Fibroblast of peridontal ligament (primary cell): ENCODE measurements at regions not wholly inside any gene's neighbourhood (a gene's known extent, or its start where the extent isn't known, plus 50 kb on each side); places are given as distances from the start of the nearest gene placed in this dataset.

ENCODE experiments used
- DNase-seq: peaks from one replicate; pipeline ENCODE4 v3.0.0-alpha.2; 2010; ENCODE audit errors: extremely low read depth

DNA sequence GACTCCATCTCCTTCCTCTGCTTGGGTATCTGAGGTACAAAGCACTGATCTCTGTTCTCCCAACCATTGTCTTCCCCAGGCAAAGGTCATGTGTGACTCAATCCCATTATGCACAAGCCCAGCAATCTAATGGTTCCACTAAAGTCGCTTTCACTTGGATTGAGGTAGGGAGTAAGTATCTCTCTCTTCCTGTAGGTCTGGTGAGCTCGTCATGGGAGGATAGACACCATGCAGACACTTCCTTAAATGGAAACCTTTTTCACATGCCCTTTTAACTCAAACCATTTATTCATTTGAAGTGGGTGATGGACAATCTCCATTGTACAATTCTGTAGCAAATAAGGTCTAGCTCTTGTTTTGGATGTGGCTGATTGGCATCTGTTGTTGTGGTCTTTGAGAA, 245.2 kb upstream of the CLNK start:
- DNase-seq, result no peak

DNA sequence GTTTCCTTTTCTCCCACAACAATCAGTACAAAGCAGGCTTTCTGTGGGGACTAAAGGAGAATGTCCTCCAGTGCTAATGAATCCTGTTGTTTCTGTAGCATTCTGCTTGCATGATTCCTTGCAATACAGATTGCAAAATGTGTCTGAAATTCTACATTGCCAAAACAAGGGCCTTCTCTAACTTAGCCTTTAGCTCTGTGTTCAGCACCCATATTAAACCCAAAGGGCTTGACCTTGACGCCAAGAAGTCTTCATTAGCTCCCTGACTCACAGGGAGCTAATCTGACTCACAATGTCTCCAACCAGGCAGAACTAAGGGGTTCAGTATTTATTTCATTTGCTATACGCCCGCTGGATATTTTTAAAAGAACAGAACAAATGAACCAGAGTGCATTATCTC, 241.4 kb upstream of the CLNK start:
- peak; percentile 0 for DNase-seq

DNA sequence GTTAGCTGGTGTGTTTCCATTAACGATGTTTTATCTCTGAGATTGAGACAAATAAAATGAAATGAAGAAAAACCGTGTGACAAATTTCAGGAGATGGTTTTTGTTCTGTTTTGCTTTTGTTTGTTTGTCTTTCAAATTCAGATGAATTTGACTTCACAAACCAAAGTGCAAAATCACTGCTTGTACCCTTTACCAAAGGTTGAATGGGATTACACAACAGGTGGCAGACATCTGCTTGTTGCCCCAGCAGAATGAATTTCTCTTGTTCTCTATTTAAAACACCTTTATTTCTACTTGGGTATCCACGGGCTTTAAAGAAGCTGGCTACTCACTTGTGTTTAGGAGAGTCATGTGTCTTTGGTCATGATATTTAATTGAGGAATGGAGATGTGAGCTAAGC, 239.7 kb upstream of the CLNK start:
- DNase-seq, result no peak

DNA sequence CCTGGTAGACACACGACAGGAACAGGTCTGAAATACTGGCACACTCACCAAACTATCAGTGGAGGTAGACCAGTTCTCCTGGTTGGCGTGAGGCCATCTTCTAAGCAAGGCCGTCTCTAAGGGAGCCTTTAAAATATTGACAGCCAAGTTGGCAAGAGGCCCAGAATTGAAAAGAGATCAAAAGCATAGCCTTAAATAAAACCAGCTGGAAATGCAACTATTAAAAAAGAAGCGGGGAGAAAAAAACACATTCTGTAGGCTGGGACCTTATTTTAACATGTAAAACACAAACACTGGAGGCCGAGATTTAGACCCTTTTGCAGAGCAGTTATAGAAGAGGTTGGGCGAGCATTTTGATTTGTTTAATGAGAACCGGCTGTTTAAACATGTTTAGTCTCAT, 233.0 kb upstream of the CLNK start:
- DNase-seq, result no peak

DNA sequence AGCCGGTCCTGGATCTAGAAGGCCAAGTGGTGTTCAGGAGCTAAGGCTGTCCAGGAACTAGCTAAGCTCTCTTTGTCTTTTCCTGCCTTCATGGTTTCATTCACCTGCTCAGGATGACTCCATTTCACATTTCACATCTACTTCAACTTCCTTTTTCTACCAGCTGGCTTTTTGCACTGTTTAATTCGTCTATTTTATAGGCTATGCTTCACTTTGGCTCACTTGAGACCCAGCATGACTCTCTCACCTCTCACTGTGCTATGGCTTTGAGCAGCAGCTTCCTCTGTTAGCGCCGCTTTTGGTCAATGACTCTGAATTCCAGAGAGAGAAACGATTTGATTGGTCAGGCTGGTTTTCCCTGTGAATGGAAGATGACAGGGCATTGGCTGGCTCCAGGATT, 213.5 kb upstream of the CLNK start:
- no peak for DNase-seq

DNA sequence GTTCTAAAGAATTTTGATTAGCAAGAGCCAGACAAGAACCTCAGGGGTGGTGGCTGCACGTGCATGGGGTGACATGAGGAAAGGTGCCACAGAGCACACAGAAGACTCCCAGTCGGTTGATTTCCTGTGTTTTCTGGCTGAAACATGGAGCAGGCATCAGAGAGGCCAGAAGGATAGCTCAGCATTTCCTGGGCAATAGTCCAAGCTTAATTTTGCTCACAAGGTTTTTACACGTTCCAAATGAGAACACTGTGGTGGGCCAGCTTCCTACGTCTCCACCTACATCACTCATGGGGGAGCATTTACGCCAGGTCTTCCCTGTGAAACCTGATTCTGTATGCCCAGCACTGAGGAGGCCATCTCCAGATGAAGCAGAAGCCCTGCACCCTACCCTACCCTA, 212.5 kb upstream of the CLNK start:
- no peak for DNase-seq

DNA sequence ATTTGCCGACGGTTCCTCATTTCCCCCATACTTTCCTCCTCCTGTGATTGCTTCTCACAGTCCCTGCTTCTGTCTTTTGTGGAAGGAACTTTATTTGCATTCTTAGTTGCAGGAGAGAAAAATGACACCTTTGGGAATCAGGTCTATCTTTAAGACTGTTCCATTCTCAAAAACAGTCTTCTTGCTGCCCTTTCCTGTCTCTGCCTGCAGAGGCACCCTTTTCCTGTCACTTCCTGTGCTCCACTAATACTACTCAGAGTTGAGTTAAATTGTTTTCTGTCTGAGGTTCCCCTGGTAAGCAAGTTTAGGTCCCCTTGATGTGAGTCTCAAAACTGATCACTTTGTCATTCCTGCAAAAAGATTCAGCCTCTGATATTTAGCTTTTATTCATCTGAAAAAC, 208.8 kb upstream of the CLNK start:
- DNase-seq, result no peak

DNA sequence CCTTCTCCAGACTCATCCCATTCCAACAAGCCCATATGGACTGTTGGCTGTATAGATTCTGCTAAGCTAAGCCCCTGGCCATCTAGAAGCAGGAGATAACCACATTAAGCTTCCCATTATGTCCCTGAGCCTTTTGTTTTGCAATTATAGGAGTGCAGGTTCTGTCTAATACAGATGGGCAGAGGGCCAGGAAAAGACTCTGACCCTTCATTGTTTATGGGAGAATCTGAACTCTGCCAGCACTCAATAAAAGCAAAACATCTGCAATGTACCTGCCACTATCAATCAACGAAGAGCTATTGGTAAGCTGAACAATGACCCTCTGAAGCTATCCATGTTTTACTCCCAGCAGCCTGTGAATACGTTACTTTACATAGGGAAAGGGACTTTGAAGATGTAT, 207.3 kb upstream of the CLNK start:
- no peak for DNase-seq

DNA sequence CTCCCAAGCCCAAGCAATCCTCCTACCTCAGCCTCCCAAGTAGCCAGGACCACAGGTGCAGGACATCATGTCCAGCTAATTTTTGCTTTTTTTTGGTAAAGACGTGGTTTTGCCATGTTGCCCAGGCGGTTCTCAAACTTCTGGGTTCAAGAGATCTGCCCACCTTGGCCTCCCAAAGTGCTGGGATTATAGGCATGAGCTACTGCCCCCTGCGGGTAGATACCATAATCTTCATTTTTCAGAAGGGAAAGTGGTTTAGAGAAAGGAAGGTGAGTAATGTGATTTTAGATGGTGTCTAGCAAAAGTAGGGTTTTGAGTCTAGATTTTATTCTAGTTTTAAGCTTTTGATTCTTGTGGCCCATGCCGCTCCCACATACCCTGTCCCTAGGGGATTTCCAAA, 205.3 kb upstream of the CLNK start:
- no peak for DNase-seq

DNA sequence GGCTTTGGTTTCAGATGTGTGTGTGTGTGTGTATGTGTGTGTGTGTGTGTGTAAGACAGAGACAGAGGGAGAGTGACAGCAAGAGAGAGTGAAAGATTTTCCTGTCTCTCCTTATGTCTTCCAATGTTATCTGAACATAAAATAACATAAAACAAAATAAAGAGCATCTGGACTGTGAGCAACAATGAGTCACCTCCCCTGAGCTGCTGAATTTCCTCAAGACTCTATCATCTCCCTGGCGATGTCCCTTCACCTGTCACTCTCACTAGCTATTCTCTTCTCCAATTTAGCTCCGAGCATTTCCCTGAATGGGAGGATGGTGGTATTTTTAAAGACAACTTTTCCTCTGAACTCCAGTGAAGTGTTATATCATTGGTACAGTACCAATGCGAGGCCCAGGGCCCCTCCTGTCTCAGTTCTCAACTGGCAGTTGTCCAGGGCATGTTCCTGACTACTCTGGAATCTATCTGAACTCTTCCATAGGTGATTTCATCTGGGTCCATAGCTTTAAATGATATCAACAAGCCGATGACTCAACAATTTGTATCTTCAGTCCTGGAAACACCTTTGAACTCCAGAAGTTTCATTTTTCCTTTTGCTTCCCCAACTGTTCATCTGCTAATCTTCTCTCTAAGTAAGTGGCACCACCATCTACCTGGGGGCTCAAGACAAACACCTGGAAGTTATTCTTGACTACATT, 195.0 kb upstream of the CLNK start:
- DNase-seq, result no peak

DNA sequence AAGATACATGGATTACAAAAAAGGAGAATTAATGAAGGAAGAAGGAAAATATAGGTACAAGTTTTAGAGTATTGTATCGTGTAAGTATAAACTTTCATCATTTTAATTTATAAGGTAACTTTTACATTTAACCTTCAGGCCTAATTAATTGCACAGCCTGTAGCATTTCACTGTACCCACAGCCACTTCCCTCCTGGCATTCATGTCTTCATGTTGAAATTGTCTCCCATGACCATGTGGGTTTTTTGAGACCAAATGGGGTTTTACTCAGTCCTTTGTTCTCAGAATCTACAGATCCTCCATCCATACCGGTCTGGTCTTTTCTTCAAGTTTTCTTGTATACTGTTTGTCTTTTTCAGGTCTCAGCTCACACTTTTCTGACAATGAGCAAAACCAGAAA, 194.3 kb upstream of the CLNK start:
- no peak for DNase-seq

DNA sequence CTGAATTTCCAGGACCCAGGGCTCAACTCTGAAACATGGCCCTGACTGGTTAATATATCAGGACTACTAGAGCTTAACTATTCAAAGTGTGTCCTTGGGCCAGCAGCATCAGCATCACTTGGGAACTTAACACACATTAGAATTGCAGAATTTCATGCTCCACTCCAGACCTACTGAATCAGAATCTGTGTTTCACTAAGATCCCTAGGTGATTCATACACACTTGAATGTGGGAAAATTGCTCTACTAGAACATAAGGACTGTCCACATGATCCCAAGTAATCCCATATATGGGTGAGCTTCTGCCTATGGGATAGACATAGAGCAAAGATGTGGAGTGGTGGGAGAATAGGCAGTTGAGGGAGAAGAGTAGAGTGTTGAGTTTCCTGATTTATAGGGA, 192.5 kb upstream of the CLNK start:
- no peak for DNase-seq

DNA sequence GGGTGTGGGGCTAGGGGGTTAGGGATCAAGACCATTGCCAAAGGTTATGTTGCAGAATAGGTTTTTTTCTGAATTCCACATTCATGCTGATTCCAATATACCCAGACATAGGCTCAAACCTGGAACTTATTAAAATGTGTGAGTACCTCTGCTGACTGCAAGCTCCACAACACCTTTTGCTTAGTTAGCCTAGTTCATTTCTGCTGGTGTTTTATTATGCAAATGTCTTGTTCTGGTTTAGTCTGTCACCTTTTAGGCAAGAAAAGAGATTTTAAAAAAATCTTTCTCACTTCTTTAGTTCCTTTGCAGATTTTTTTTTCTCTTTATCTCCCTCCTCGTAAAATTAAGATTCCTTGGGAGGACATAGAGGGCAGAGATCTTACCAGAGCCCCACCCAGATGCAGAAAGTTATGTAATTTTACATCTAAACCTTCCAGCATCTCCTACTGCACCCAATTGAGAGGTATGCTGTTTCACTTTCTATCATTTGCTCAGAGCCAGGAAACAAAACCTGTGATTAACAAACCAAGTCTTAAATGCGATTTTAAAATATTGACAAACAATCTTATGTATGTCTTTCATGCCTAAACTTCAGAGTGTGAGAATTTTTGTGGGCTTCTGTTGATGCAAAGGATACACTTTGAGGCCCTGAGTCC, 190.7 kb upstream of the CLNK start:
- no peak for DNase-seq

DNA sequence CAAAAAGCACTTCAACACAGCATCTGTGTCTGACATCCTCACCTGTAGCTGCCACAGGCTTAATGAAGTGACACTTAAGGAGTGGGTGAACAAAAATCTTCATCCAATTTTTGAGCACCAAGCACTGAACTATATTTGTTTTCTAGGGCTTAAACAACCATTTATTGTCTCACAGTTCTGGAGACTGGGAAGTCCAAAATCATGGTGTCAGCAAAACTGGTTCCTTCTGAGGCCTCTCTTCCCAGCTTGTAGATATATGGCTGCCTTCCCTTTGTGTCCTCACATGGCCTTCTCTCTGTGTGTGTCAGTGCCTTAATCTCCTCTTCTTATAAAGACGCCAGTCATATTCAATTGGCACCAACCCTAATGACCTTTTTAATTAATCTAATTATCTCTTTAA, 189.2 kb upstream of the CLNK start:
- no peak for DNase-seq

DNA sequence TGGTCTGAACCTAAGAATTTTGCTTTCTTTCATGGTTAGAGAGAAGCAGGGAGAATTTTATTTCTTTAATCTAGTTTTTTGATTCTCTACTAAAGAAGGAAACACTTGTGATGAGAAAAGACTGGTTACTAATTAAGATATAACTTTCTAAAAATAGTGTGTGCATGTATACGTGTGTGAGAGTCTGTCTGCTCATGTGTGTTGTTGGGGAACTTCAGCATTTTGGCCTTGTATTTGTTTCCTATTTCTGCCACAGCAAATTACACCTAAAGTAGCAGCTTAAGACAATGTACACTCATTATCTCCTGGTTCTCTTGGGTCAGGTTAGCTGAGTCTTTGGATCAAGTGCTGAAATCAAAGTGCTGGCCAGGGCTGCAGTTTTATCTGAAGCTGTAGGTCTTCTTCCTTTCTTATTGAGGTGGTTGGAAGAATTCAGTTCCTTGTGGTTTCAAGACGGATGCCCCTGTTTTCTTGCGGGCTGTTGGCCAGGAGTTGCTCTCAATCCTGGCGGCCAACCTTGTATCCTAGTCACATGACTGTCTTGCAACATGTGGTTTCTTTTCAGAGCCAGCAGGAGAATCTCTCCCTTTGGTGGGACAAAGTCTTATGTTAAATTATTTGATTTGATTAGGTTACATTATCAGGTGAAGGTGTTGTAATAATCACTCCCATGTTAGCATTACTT, 188.4 kb upstream of the CLNK start:
- no peak for DNase-seq

DNA sequence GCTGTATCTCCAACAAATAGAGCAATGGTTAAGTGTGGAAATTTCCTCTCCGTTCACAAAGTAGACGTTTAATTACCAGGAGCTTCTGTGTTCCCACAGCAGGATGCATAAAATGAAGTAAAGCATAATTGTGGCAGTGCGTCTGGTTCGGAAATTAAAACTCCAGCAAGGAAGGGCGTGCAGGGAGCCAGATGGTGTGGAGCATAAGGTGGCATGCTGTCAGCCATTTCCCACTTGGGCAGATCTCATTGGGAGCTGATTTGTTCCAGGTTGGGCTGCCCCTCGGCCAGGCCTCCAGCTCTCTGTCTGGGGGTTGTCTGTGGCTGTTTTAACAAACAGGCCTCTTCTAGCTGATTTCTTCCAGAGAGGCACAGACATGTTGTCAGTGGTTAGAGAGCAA, 182.1 kb upstream of the CLNK start:
- no peak for DNase-seq

DNA sequence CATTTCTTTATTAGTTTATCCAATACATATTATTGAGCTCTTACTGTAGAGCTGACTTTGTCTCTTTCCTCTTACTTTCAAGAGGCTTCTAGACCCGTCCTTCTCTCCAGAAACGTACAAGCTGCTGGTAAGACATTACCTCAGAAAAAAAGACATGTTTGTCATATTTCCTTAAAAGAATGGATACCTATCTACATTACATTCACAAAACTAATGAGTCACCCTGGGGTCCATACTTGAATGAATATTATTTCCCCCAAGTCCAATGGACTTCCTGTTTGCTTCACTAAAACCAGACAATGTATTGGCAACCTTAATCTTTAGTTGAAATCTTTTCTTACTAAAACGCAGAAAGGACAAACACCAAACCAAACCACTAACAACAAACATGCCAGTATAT, 176.5 kb upstream of the CLNK start:
- DNase-seq, result no peak

DNA sequence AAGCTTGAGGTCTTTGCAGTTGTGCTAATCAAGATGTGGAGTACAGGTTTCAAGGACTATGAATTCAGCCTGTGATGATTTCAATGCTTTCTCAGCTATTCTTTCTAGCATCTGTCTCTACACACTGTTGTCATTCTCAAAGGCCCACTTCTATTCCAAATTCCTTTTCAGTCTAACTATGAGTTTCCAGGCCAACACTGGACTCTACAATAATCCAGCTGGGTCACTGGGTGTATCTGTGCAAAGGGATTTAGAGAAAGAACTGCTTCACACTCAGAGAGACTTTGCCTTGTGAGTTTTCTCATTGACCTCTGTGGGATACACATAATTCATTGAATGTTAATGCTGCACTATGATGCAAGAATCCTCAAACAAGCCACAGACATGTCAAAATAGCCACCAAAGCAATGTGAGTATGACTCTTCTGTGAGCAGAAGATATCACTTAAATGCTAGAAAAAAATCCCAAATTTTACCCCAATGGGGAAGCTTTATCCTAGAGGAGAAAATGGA, 171.8 kb upstream of the CLNK start:
- DNase-seq, result no peak

DNA sequence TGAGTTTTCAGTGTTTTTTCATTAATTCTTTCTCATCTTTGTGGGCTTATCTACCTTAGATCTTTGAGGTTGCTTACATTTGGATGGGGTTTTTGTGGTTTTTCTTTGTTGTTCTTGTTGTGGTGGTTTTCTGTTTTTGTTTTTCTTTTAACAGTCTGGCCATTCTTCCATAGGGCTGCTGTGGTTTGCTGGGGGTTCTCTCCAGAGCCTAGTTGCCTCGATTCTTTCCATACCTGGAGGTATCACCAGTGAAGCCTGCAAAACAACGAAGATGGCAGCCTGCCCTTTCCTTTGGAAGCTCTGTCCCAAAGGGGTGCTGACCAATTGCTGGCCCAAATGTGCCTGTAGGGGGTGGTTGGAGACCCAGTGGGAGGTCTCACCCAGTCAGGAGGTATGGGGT, 168.6 kb upstream of the CLNK start:
- DNase-seq, result no peak

DNA sequence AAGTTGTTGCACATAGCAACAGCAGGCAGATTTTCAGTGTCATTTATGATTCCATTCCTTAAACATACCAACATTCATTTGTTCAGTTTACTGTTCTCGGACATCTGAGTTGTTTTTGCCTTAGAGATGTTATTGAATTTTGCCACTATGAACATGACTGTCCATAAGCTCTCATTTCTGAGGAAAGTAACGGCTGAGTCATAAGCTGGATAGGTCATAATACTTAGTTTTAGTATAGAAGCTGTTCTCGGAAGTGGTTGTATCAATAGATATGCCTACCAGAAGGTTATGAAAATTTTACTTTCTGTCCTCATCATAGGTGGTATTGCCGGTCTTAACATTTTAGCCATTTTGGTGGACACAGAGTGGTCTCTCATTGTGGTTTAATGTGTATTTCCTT, 157.1 kb upstream of the CLNK start:
- DNase-seq, result no peak

DNA sequence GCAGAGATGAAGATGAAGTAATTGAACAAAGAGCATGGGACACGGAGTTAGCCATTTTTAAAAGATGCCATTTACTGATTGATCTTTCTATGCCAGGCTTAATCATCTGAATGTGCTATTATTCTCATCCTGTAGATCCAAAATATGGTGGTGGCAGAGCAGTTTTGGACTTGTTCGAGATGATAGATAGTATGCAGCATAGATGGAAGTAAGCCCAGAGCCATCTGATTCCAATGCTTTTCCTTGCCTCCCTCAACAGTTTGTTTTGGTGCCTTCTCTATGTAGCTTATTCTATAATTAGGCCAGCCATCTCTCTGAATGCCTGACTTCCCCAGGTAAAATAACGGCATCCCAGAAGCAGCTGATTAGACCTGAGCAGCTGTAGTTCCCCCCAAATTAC, 152.6 kb upstream of the CLNK start:
- DNase-seq, result no peak

DNA sequence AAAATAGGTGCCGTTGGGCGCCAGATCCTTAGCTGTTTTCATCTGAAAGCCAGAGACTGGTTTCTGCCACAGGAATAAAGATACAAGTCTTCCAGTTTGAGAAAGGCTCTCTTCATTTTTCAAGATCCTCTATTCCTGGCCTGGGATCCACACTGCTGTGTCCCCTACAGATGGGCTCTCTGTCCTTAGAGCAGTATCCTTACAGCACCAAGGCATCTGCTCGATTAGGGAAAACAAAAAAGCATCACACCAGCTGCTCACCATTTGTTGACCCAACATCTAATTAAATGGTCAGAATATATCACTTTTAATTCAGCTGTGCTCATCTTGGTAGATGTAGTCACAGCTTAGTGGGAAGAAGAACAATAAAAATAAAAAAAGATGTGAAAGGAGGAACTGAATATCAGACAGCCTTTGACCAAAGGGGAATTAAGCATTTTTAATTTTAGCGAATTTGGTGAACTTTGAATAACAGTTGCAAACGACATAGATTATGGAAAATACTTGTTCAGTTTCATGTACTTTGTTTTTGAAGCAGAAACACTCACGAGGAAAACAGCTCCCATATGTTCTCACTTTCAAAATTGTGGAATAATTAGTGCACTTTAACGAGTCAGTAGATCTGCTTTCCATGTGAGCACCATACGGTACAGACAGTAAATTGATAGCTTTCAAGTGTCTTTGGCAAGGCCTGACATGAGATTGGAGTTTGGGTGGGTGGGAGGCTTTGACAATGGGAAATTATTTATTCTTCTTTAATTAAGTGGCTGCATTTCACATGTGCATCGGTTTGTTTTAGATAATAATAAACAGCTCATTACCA, 148.4 kb upstream of the CLNK start:
- DNase-seq, result no peak
